Body of pancreas (tissue), 4 donors: ENCODE measurements at regions not wholly inside any gene's neighbourhood (a gene's known extent, or its start where the extent isn't known, plus 50 kb on each side); places are given as distances from the start of the nearest gene placed in this dataset.

Source experiments
- ATAC-seq: fragments of 150-250 bp; one replicate; pipeline ENCODE4 v1.9.1; 2016
- DNase-seq, 4 donors: peaks; one replicate each; pipeline ENCODE4 v3.0.0-alpha.2; 2019
- H3K27ac ChIP-seq, 4 donors: fragments of 200-600 bp; sonication (generic); 1 replicate in 3 of 4; 2 replicates in 1 of 4; pipeline versions ENCODE4 v1.5.1 to v1.6.1; 2016 to 2019; ENCODE audit warnings: mild to moderate bottlenecking in 1 of 4, mixed read lengths in 1 of 4, moderate library complexity in 1 of 4
- H3K27me3 ChIP-seq, 2 donors: fragments of 200-600 bp; sonication (generic); one replicate each; pipeline ENCODE4 v1.6.0; 2016; ENCODE audit warnings: mild to moderate bottlenecking in 1 of 2
- H3K36me3 ChIP-seq, 2 donors: fragments of 200-600 bp; sonication (generic); replicated peaks in 1 of 2; 2 replicates each; pipeline ENCODE4 v1.5.1; 2016; ENCODE audit warnings: low read depth in 2 of 2; ENCODE audit not compliant: insufficient read depth in 1 of 2
- H3K4me1 ChIP-seq: fragments of 200-600 bp; sonication (generic); one replicate; pipeline ENCODE4 v1.6.0; 2016
- H3K4me3 ChIP-seq, 2 donors: fragments of 200-600 bp; sonication (generic); 1 replicate in 1 of 2; 2 replicates in 1 of 2; pipeline ENCODE4 v1.5.1; 2016 to 2019
- H3K9me3 ChIP-seq, 3 donors: fragments of 200-600 bp; sonication (generic); 1 replicate in 2 of 3; 2 replicates in 1 of 3; pipeline ENCODE4 v1.5.1; 2016
- CTCF ChIP-seq, 7 experiments: fragments of 450-650 bp in 4 of 7; fragments of 200-600 bp in 3 of 7; sonication (generic) in 3 of 7; IDR thresholded peaks; one replicate each; pipeline ENCODE4 v1.5.1; 2016 to 2019; ENCODE audit warnings: antibody characterized with exemption in 7 of 7
- POLR2A ChIP-seq, 3 donors: fragments of 450-650 bp; IDR thresholded peaks; one replicate each; pipeline ENCODE4 v1.6.1; 2016; ENCODE audit warnings: antibody characterized with exemption in 3 of 3, mild to moderate bottlenecking in 2 of 3
- WGBS, 2 donors: methylation state at CpG; one replicate each; pipeline ENCODE4 v1.1.5; 2017; 5-methylcytosine and 5-hydroxymethylcytosine counted together
- intact Hi-C: fragments of 100-400 bp; cut with DNase I; formaldehyde crosslinking; loops from one replicate; pipeline ENCODE4 v1.15.1; 2023

GRCh38 chr6:65908065-65908464, 201.0 kb upstream of the EYS start:
- TF ChIP-seq POLR2A (IDR thresholded peaks at IDR 0.05), result no peak
- no peak for TF ChIP-seq CTCF (IDR thresholded peaks at IDR 0.05)
- no peak for ATAC-seq
- H3K27me3 ChIP-seq, result no peaks in the 10 kb centered on the region
- H3K36me3 ChIP-seq, result no peaks in the 10 kb centered on the region
- H3K4me1 ChIP-seq, result no peaks in the 10 kb centered on the region
- intact Hi-C loops, result no loop called here
- no peak for DNase-seq
- WGBS, 2 donors, result 20 to 35% methylated on average over 1 of the region's 1 CpG
- H3K9me3 ChIP-seq, result no peaks in the 10 kb centered on the region
- no peak overlapping the region for H3K4me3 ChIP-seq
- no peak overlapping the region for H3K27ac ChIP-seq

GRCh38 chr6:65903992-65904391, 197.0 kb upstream of the EYS start:
- Histone ChIP-seq H3K27ac (no peak overlapping the region), H3K4me1 (no peaks in the 10 kb centered on the region), H3K4me3 (no peak overlapping the region), H3K9me3 (no peaks in the 10 kb centered on the region), H3K27me3 (no peaks in the 10 kb centered on the region), H3K36me3 (no peaks in the 10 kb centered on the region)
- ATAC-seq, result no peak
- TF ChIP-seq POLR2A (IDR thresholded peaks at IDR 0.05) (no peak), CTCF (IDR thresholded peaks at IDR 0.05) (no peak)
- intact Hi-C loops, result no loop called here
- 64 to 73% methylated on average over 1 of the region's 1 CpG for WGBS, 2 donors
- no peak for DNase-seq

GRCh38 chr6:65900928-65901327, 193.9 kb upstream of the EYS start:
- no peak overlapping the region for H3K4me3 ChIP-seq
- TF ChIP-seq POLR2A (IDR thresholded peaks at IDR 0.05) (no peak), CTCF (IDR thresholded peaks at IDR 0.05) (no peak)
- no peaks in the 10 kb centered on the region for H3K27me3 ChIP-seq
- ATAC-seq (no peak), DNase-seq (no peak)
- H3K36me3 ChIP-seq, result no peaks in the 10 kb centered on the region
- no peak overlapping the region for H3K27ac ChIP-seq
- no peaks in the 10 kb centered on the region for H3K4me1 ChIP-seq
- no peaks in the 10 kb centered on the region for H3K9me3 ChIP-seq
- intact Hi-C loops, result no loop called here

GRCh38 chr6:65896140-65896539, 189.1 kb upstream of the EYS start:
- Histone ChIP-seq H3K4me3 (no peak overlapping the region), H3K9me3 (no peaks in the 10 kb centered on the region), H3K27ac (no peak overlapping the region), H3K36me3 (no peaks in the 10 kb centered on the region), H3K4me1 (no peaks in the 10 kb centered on the region), H3K27me3 (no peaks in the 10 kb centered on the region)
- no peak for DNase-seq
- TF ChIP-seq POLR2A (IDR thresholded peaks at IDR 0.05), result no peak
- no peak for TF ChIP-seq CTCF (IDR thresholded peaks at IDR 0.05)
- ATAC-seq, result no peak
- intact Hi-C loops, result no loop called here
- WGBS, 2 donors, result 0% methylated on average over 1 of the region's 1 CpG

GRCh38 chr6:65876668-65877067, 169.6 kb upstream of the EYS start:
- Histone ChIP-seq H3K36me3 (no peaks in the 10 kb centered on the region), H3K4me1 (no peaks in the 10 kb centered on the region), H3K4me3 (no peak overlapping the region), H3K27me3 (no peaks in the 10 kb centered on the region), H3K27ac (no peak overlapping the region), H3K9me3 (no peaks in the 10 kb centered on the region)
- intact Hi-C loops, result no loop called here
- DNase-seq, result no peak
- no peak for ATAC-seq
- 60 to 74% methylated on average over 2 of the region's 2 CpGs for WGBS, 2 donors
- TF ChIP-seq CTCF (IDR thresholded peaks at IDR 0.05) (no peak), POLR2A (IDR thresholded peaks at IDR 0.05) (no peak)
